Astrocyte (in vitro differentiated cells and primary cell): ENCODE measurements at regions not wholly inside any gene's neighbourhood (a gene's known extent, or its start where the extent isn't known, plus 50 kb on each side); places are given as distances from the start of the nearest gene placed in this dataset.

Experiments
- DNase-seq: peaks from one replicate; pipeline ENCODE4 v3.0.0-alpha.2; 2010; ENCODE audit warnings: low read depth
- FAIRE-seq: peaks from 2 replicates; lab custom pipeline; 2011; peaks lifted over from hg19 to GRCh38; lab: Jason Lieb, UNC
- H2AFZ ChIP-seq: 2 replicates; pipeline ENCODE4 v1.6.0; 2012; ENCODE audit warnings: low read depth, low read length, inconsistent platforms
- H3K27ac ChIP-seq: 2 replicates; pipeline ENCODE4 v1.5.1; 2011; ENCODE audit warnings: low read depth, low read length, inconsistent platforms
- H3K27me3 ChIP-seq: 2 replicates; pipeline ENCODE4 v1.6.0; 2011; ENCODE audit warnings: low read length, inconsistent platforms; ENCODE audit not compliant: insufficient read depth
- H3K36me3 ChIP-seq: 2 replicates; pipeline ENCODE4 v1.5.1; 2011; ENCODE audit warnings: low read length, inconsistent platforms; ENCODE audit not compliant: insufficient read depth
- H3K4me1 ChIP-seq: 2 replicates; pipeline ENCODE4 v1.5.1; 2011; ENCODE audit warnings: low read length, inconsistent platforms; ENCODE audit not compliant: insufficient read depth
- H3K4me2 ChIP-seq: 2 replicates; pipeline ENCODE4 v1.6.0; 2012; ENCODE audit warnings: low read length, inconsistent platforms
- H3K4me3 ChIP-seq: 2 replicates; pipeline ENCODE4 v1.5.1; 2011; ENCODE audit warnings: low read depth, mild to moderate bottlenecking, low read length, inconsistent platforms; ENCODE audit not compliant: insufficient read depth
- H3K79me2 ChIP-seq: 2 replicates; pipeline ENCODE4 v1.6.0; 2012; ENCODE audit warnings: mild to moderate bottlenecking, low read length, inconsistent platforms; ENCODE audit not compliant: insufficient read depth
- H3K9ac ChIP-seq: 2 replicates; pipeline ENCODE4 v1.6.0; 2012; ENCODE audit warnings: mild to moderate bottlenecking, low read length, inconsistent platforms
- H3K9me3 ChIP-seq: 2 replicates; pipeline ENCODE4 v1.5.1; 2012; ENCODE audit warnings: low read depth, mild to moderate bottlenecking, low read length, inconsistent platforms; ENCODE audit not compliant: insufficient read depth
- H4K20me1 ChIP-seq: 2 replicates; pipeline ENCODE4 v1.6.0; 2012; ENCODE audit warnings: low read length, inconsistent platforms; ENCODE audit not compliant: insufficient read depth
- H3K27ac Mint-ChIP-seq: one replicate; pipeline ENCODE4 v1.8.0; 2021; ENCODE audit warnings: mild to moderate bottlenecking, mixed read lengths; ENCODE audit not compliant: unreplicated experiment
- H3K27me3 Mint-ChIP-seq: one replicate; pipeline ENCODE4 v1.8.0; 2021; ENCODE audit warnings: low read depth, mixed read lengths; ENCODE audit not compliant: unreplicated experiment
- H3K36me3 Mint-ChIP-seq: one replicate; pipeline ENCODE4 v1.8.0; 2021; ENCODE audit warnings: low read depth, mixed read lengths; ENCODE audit not compliant: unreplicated experiment
- H3K4me1 Mint-ChIP-seq: one replicate; pipeline ENCODE4 v1.8.0; 2021; ENCODE audit warnings: low read depth, mixed read lengths; ENCODE audit not compliant: unreplicated experiment
- H3K4me3 Mint-ChIP-seq: one replicate; pipeline ENCODE4 v1.8.0; 2021; ENCODE audit warnings: mild to moderate bottlenecking, moderate library complexity, mixed read lengths; ENCODE audit not compliant: unreplicated experiment
- H3K9me3 Mint-ChIP-seq: one replicate; pipeline ENCODE4 v1.8.0; 2021; ENCODE audit warnings: mild to moderate bottlenecking, mixed read lengths; ENCODE audit not compliant: unreplicated experiment
- CTCF ChIP-seq: IDR thresholded peaks from 2 replicates; pipeline ENCODE4 v1.5.1; 2011; ENCODE audit warnings: low read depth, mild to moderate bottlenecking, inconsistent platforms, low read length, moderate library complexity; ENCODE audit not compliant: insufficient read depth
- EZH2 ChIP-seq: IDR thresholded peaks from 2 replicates; pipeline ENCODE4 v1.6.1; 2012; ENCODE audit warnings: mild to moderate bottlenecking, low read length, inconsistent platforms; ENCODE audit not compliant: insufficient read depth

- no peak overlapping the region for H3K27ac Mint-ChIP-seq
- Histone ChIP-seq H3K4me3 (no peak overlapping the region), H3K9me3 (no peaks in the 10 kb centered on the region), H3K4me2 (no peak overlapping the region), H4K20me1 (no peaks in the 10 kb centered on the region), H2AFZ (no peak overlapping the region), H3K36me3 (no peaks in the 10 kb centered on the region), H3K27ac (no peak overlapping the region), H3K9ac (no peak overlapping the region), H3K27me3 (no peaks in the 10 kb centered on the region), H3K4me1 (no peaks in the 10 kb centered on the region), H3K79me2 (no peaks in the 10 kb centered on the region)
- TF ChIP-seq EZH2, result no peak
- no peak for TF ChIP-seq CTCF
- no peak for FAIRE-seq
- H3K4me3 Mint-ChIP-seq, result no peak overlapping the region
- no peaks in the 10 kb centered on the region for H3K36me3 Mint-ChIP-seq
- DNase-seq, result no peak
- no peaks in the 10 kb centered on the region for H3K4me1 Mint-ChIP-seq
- H3K27me3 Mint-ChIP-seq, result peaks cover 5% of the 10 kb centered on the region
- H3K9me3 Mint-ChIP-seq, result no peaks in the 10 kb centered on the region
Observed at GRCh38 chr18:51383711-51384110, 186.2 kb upstream of the MEX3C start.

- no peak for DNase-seq
- Histone ChIP-seq H3K27ac (no peak overlapping the region), H4K20me1 (no peaks in the 10 kb centered on the region), H2AFZ (no peak overlapping the region), H3K4me1 (no peaks in the 10 kb centered on the region), H3K79me2 (no peaks in the 10 kb centered on the region), H3K4me3 (no peak overlapping the region), H3K9me3 (no peaks in the 10 kb centered on the region), H3K27me3 (no peaks in the 10 kb centered on the region), H3K36me3 (no peaks in the 10 kb centered on the region), H3K9ac (no peak overlapping the region), H3K4me2 (no peak overlapping the region)
- Mint-ChIP-seq H3K27me3 (peaks cover 5% of the 10 kb centered on the region), H3K4me3 (no peak overlapping the region), H3K36me3 (no peaks in the 10 kb centered on the region), H3K9me3 (no peaks in the 10 kb centered on the region), H3K27ac (no peak overlapping the region), H3K4me1 (no peaks in the 10 kb centered on the region)
- FAIRE-seq, result no peak
- TF ChIP-seq CTCF, result no peak
- TF ChIP-seq EZH2, result no peak
Observed at GRCh38 chr18:51385270-51385669, 187.8 kb upstream of the MEX3C start.

GRCh38 chr18:51390702-51391101, 193.2 kb upstream of the MEX3C start:
- Mint-ChIP-seq H3K9me3 (no peaks in the 10 kb centered on the region), H3K27ac (peak overlapping the region; percentile 29), H3K36me3 (no peaks in the 10 kb centered on the region), H3K4me3 (no peak overlapping the region), H3K4me1 (peaks cover 12% of the 10 kb centered on the region), H3K27me3 (no peaks in the 10 kb centered on the region)
- no peaks in the 10 kb centered on the region for H3K9me3 ChIP-seq
- FAIRE-seq, result no peak
- no peak overlapping the region for H2AFZ ChIP-seq
- no peaks in the 10 kb centered on the region for H3K79me2 ChIP-seq
- no peak overlapping the region for H3K4me2 ChIP-seq
- H3K27ac ChIP-seq, result no peak overlapping the region
- DNase-seq, result no peak
- no peaks in the 10 kb centered on the region for H3K27me3 ChIP-seq
- no peaks in the 10 kb centered on the region for H3K4me1 ChIP-seq
- no peak overlapping the region for H3K9ac ChIP-seq
- H4K20me1 ChIP-seq, result no peaks in the 10 kb centered on the region
- TF ChIP-seq CTCF (no peak), EZH2 (no peak)
- H3K36me3 ChIP-seq, result no peaks in the 10 kb centered on the region
- no peak overlapping the region for H3K4me3 ChIP-seq
